HG03439 (cell line): ENCODE measurements at regions not wholly inside any gene's neighbourhood (a gene's known extent, or its start where the extent isn't known, plus 50 kb on each side); places are given as distances from the start of the nearest gene placed in this dataset.
A peak's percentile ranks its signal among the peaks of the same experiment; 100 is the strongest.

Source experiments
- ATAC-seq: cut with Tn5 transposase; IDR thresholded peaks from one replicate; pipeline ENCODE4 v1.9.1; 2021; ENCODE audit warnings: mild to moderate bottlenecking, moderate library complexity; ENCODE audit not compliant: unreplicated experiment

DNA sequence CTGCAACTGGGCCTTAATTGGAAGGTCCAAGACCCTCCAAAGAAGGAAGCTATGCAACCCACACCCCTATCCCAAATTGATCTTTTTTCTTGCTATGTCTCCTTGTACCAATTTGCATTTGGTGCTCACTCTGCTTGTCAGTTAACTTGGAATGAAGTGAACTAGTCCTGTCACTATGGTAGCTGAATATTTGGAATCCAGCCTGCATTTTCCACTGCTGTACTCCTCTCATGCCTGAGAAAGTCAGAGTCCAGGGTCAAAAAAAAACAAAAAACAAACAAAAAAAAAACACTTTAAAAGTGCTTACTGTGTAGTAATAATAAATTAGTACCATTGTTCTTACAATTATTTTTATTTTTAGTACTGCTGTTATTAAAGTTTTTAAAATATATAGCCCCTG lies 462.8 kb upstream of the SLC8A1 start:
- no peak for ATAC-seq

- no peak for ATAC-seq
Observed at GRCh38 chr2:40915651-40916050, 463.8 kb upstream of the SLC8A1 start.

- no peak for ATAC-seq
Observed at GRCh38 chr2:40935349-40935748, 483.5 kb upstream of the SLC8A1 start.

DNA sequence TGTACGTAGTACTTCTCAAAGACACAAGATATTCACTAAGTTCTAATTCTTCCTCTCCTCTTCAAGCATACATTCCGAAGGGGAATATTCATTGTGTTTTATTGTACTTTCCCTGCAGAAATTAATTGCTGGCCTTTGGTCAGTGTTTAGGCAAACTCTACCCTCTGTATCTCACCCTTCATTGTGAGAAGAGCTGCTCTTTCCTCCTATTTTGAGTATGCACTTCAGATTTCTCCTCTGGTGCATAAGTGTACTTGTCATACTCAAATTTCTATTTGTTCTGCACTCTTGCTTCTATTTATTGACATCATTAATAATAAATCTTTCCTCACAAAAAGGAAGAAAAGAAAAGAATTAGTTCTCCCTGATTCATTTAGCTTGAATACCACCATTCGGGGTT lies 485.4 kb upstream of the SLC8A1 start:
- ATAC-seq, result no peak

DNA sequence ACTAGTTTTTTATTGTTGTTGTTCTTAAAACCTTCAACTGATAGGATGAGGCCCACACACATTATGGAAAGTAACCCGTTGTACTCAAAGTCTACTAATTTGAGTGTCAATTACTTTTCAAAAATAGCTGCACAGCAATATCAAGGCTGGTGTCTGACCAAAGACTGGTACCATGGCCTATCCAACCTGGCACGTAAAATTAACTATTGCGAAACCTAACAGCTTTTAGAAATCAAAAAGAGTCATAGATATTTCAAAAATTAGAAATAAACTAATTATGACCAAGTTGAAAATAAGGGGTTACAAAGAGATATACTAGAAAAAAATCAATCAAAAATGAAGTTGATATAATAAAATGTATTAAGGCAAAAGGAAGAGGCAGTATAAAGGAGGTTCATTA lies 501.5 kb upstream of the SLC8A1 start:
- no peak for ATAC-seq

DNA sequence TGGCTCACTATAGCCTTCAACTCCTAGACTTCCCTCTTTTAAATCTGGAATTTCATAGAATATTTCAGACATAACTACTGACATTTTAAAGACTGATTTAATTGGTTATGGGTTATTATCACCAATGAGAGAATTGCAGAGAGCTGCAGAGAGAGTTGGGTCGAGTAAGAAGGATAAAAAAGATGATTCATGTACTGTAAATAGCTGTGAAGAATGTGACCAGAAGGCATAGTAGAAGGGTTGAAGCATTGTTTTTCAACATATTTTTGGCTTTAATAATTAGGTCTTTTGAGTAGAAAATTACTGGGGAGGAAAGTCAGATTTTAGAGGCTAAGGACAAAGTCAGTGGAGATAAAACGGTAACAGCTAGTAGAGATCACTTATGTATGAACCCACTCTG lies 503.2 kb upstream of the SLC8A1 start:
- ATAC-seq, result no peak

GRCh38 chr2:40955635-40956034 lies 503.7 kb upstream of the SLC8A1 start:
- ATAC-seq, result no peak

GRCh38 chr2:40957508-40957907 lies 505.6 kb upstream of the SLC8A1 start:
- no peak for ATAC-seq

DNA sequence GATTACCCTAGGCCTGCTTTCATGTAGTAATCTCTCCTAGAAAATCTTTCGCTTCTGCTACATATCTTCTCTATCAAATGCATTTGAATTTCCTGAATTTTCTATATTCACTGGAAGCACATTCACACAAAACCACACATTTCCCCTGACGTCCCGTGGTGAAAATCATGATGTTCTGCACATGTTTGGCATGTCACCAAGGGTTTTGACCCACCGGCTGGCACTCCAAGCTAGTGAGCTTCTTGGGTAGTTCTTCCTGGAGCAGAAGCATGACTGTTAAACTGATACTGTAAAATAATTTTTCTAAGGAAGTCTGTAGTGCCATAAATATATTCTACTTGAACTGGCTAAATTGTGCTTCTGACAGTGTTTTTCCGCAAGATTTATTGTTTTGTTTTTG lies 510.1 kb upstream of the SLC8A1 start:
- ATAC-seq, result no peak

DNA sequence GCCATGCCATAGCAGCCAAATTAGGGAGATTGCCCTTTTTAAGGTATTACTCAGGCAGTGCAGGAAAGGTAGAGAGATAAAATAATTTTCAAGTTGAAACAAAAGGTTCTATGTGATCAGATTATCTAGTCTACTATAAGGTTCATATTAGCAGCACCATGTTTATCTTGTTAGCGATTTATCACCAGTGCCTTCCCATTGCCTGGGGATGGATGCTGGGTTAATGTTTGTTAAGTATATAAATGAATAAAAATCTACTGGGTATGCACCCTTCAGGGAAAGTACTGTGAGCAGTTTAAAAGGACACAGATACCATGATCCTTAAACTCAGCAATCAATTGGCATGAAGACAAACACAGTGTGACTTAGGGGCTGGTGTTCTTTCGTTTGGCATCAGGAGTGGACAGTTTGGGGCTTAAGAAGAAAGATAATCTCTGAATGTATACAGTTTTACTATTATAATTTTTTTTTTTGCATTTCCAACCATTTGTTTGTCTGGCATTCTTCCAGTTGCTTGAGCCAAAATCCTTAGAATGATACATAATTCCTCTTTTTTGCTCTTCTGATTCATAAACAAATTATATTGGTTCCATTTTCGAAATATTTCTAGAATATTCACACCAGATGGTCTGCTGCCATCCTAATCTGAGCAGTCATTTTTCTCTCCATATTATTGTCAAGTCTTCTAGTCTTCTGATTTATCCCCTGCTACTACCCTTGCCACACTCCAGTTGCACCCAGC lies 512.8 kb upstream of the SLC8A1 start:
- no peak for ATAC-seq

DNA sequence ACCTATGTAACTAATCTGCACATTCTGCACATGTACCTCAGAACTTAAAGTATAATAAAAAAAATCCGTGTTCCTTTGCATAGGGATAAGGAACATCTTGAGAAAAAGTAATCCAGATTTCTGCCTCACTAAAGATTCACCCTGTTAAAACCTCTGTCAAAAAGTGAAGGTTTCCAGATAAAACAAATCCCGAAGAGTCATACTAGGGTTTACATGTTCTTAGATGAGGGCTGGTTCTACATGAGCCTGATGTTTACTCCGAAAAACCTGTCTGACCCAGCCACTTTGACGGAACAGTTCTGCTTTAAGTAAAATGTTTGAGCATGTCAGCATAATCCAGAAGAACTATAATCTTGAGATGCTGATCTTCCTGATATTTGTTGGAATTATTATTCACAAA lies 515.6 kb upstream of the SLC8A1 start:
- ATAC-seq, result no peak

DNA sequence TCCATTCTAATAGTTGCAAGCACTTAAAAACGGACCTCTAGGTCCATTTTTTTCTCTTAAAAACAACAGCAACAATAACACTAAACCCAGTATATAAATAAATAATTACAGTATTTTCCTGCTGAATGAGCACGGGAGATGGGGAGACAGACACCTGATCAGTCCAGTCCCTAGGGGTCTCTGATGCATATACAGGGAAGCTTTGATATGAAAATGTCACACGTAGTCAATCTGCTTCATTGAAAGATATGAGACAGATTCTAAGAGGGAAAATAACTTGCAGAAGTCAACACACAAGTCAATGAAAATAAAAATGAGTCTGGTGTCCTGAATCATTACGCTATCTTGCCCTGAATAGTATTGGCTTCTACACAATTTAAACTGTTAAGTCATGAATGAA lies 523.3 kb upstream of the SLC8A1 start:
- ATAC-seq, result no peak

GRCh38 chr2:40997362-40997761 lies 545.5 kb upstream of the SLC8A1 start:
- ATAC-seq, result no peak

DNA sequence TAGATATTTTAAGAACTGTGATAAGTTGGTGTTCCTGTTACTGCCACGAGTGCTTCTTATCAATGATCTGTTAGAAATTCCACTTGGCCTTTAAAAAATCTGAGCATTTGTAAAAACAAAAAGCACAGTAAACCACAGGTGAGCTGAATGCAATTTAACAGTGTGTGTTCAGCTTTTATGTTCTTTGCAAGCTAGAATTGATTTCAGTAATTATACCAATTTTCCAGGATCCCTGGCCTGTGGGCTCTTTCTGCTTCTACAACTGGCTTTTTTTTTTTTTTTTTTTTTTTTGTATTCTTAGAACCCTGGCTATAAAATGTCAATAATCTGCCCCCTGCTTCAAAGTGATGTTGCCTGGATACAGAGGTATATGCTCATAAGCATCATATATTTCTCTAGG lies 548.5 kb upstream of the SLC8A1 start:
- ATAC-seq, result no peak

DNA sequence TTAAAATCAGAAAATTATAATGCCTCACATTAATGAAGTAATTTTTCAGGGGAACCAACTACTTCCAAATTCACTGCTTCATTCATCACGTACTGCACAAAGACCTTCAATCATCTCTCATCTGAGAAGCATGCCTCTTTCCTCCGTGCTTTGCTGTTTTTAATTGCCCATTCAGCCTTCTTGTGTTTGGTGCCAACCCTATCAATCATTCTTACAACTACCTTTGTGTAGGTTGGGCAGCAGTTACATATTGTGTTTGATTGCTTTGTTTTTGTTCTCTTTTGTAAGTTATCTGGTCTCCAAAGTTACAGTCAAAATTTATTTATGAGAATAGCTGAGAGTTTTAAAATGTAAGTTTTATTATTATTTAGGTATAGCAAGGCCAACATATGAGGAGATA lies 549.0 kb upstream of the SLC8A1 start:
- ATAC-seq, result no peak

- no peak for ATAC-seq
Observed at GRCh38 chr2:41004700-41005099, 552.8 kb upstream of the SLC8A1 start.

DNA sequence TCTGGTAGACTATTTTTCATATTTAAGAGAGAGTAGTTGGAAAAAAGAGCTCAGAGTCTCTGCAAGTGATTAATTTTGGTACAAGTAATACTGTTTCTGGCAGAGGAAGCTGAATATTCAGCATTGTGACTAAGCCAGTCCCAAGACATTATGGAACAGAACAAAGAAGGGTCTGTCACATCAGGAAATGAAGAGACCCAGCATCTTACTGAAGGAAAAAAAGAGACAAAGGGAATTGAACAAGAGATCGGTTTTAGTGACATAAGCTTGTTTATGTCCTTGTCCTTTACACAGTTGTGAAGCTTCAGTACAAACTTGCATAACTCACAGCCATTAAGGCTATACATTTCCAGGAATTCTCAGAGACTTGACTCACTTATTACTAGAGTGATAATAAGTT lies 568.5 kb upstream of the SLC8A1 start:
- ATAC-seq, result no peak

DNA sequence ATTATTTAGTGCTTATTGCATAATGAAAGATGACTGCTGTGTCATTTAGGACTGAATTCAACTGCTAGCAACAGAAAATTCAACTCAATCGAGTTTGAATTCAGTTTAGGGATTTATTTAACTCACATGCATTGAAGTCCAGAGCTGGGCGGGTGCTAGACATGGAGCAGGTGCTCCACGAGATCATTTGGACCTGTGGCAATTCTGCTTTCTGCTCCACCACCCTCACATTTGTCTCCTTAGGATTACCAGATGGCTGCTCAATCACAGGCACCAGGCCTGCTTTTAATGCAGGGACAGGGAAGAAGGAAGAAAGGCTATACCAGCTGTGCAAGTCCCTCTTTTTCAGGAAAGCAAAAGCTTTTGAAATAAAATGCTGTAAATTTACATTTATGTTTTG lies 572.9 kb upstream of the SLC8A1 start:
- no peak for ATAC-seq

DNA sequence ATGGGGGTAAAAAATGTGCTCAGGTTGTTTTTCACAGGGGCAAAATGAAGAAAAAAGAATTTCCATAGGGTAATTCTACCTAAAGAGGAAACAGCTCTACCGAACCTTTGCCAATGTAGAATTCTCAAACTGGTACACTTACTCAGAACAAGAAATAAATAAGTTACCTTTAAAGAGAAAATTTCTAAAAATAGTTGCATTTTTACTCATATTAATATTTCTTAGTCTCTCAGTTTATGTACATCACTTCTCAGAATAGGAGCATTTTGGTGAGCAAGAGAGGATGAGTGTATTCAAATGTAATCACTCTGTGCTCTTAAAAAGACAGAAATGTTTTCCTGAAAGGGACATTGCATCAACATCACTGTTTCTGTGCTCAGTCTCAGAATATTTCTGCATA lies 574.7 kb upstream of the SLC8A1 start:
- peak; percentile 91 for ATAC-seq

GRCh38 chr2:41027095-41027494 lies 575.2 kb upstream of the SLC8A1 start:
- no peak for ATAC-seq

- ATAC-seq, result no peak
Observed at GRCh38 chr2:41031282-41031681, 579.4 kb upstream of the SLC8A1 start.

DNA sequence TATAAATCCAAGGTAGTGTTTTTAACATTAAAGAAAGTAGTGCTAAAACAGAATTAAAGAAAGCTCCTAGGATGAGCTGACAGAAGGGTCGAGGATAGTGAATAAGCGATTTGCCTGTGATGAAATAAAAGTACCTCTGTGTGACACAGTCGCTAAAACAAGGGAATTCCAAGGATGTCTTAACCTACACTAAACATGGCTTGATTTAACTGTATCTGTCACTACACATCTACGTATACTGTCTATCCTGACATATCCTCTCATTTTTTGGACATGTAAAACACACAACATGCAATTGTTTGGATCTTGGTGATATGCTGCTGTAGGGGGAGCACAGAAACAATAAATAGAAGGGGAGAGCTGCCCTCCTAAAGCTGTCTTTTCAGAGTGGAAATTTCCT lies 580.8 kb upstream of the SLC8A1 start:
- ATAC-seq, result no peak

GRCh38 chr2:41033127-41033526 lies 581.2 kb upstream of the SLC8A1 start:
- no peak for ATAC-seq
